ENCODE measurements at regions not wholly inside any gene's neighbourhood (a gene's known extent, or its start where the extent isn't known, plus 50 kb on each side); places are given as distances from the start of the nearest gene placed in this dataset.

DNA sequence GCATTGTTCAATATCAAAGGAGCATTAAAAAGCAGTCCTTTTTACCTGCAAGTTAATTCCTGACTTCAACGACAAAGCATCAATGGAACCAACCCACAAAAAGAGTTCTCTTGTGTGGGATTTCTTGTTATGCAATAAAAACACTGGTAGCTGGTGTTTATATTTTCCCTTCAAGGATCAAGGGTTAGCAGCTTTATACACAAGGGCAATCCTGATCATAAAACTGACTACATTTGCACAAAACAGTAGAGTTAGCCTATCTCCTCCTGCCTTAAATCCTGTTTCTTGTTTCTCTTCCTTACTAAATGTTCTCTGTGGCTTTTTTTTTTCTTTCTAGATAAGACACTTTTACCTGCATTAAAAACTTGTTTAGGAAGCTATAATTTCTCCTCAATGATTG, 306.4 kb downstream of the SLCO4C1 start:
- WGBS, 2 experiments (ENCODE audit: extremely low coverage in 1 of 2, insufficient coverage in 1 of 2, insufficient read length in 1 of 2, insufficient replicate concordance in 2 of 2, low coverage in 1 of 2, low lambda C conversion rate in 2 of 2, missing lambda C conversion rate in 1 of 2): 90% methylated on average over 1 of the region's 1 CpG; no CpG with 5 or more reads in 1 of the 2 experiments
- H3K23me2 ChIP-seq (ENCODE audit: low read depth, low read length): no peaks in the 10 kb centered on the region
- no peak overlapping the region for H3K18ac ChIP-seq (ENCODE audit: extremely low read depth, low read length)
- H3K23ac ChIP-seq (ENCODE audit: insufficient read length): no peak overlapping the region
- H2BK5ac ChIP-seq (ENCODE audit: low read depth, low read length): no peak overlapping the region
- no peak overlapping the region for H3K9ac ChIP-seq (replicated peaks in 1 of 4; ENCODE audit: extremely low read depth in 1 of 4, low read depth in 3 of 4, low read length in 3 of 4)
- FAIRE-seq (no peak), DNase-seq (ENCODE audit: low read depth in 1 of 2, low spot score in 2 of 2) (no peak)
- H2BK15ac ChIP-seq (ENCODE audit: low read length): no peak overlapping the region
- no peaks in the 10 kb centered on the region for H3K4me1 ChIP-seq (replicated peaks in 1 of 4; ENCODE audit: control insufficient read depth in 3 of 4, insufficient read depth in 4 of 4, low read length in 3 of 4)
- TF ChIP-seq, protein P1, sequence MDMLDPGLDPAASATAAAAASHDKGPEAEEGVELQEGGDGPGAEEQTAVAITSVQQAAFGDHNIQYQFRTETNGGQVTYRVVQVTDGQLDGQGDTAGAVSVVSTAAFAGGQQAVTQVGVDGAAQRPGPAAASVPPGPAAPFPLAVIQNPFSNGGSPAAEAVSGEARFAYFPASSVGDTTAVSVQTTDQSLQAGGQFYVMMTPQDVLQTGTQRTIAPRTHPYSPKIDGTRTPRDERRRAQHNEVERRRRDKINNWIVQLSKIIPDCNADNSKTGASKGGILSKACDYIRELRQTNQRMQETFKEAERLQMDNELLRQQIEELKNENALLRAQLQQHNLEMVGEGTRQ (IDR thresholded peaks at IDR 0.05; ENCODE audit: low read length): no peak
- TF ChIP-seq RAD21 (IDR thresholded peaks at IDR 0.05 in 1 of 2, conservative IDR thresholded peaks at IDR 0.05 in 1 of 2; ENCODE audit: low read depth in 2 of 2, low read length in 2 of 2): no peak
- TF ChIP-seq SIRT6 (IDR thresholded peaks at IDR 0.05; ENCODE audit: low read length): no peak
- TF ChIP-seq MAFK (IDR thresholded peaks at IDR 0.05; ENCODE audit: low read depth, low read length): no peak
- TF ChIP-seq HDAC6 (IDR thresholded peaks at IDR 0.05; ENCODE audit: low read depth, low read length): no peak
- no peak for TF ChIP-seq POLR2A (IDR thresholded peaks at IDR 0.05; ENCODE audit: control extremely low read depth in 1 of 2, low read depth in 2 of 2, low read length in 2 of 2)
- TF ChIP-seq KDM5A (IDR thresholded peaks at IDR 0.05; ENCODE audit: low read length): no peak
- TF ChIP-seq SRF (IDR thresholded peaks at IDR 0.05; ENCODE audit: low read depth, low read length): no peak
- TF ChIP-seq, protein P2, sequence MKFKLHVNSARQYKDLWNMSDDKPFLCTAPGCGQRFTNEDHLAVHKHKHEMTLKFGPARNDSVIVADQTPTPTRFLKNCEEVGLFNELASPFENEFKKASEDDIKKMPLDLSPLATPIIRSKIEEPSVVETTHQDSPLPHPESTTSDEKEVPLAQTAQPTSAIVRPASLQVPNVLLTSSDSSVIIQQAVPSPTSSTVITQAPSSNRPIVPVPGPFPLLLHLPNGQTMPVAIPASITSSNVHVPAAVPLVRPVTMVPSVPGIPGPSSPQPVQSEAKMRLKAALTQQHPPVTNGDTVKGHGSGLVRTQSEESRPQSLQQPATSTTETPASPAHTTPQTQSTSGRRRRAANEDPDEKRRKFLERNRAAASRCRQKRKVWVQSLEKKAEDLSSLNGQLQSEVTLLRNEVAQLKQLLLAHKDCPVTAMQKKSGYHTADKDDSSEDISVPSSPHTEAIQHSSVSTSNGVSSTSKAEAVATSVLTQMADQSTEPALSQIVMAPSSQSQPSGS (IDR thresholded peaks at IDR 0.05; ENCODE audit: low read length): no peak
- no peak for TF ChIP-seq RBBP5 (IDR thresholded peaks at IDR 0.05; ENCODE audit: borderline replicate concordance, low read depth, low read length)
- H3K79me1 ChIP-seq (ENCODE audit: low read depth, low read length): no peaks in the 10 kb centered on the region
- no peak overlapping the region for H4K8ac ChIP-seq (ENCODE audit: extremely low read depth, insufficient read depth, low read length)
- no peak overlapping the region for H3K14ac ChIP-seq (ENCODE audit: insufficient read length)
- H3K79me2 ChIP-seq (ENCODE audit: control insufficient read depth in 1 of 2, insufficient read depth in 2 of 2, low read length in 2 of 2): no peaks in the 10 kb centered on the region
- H3K9me3 ChIP-seq (ENCODE audit: insufficient read depth in 2 of 2, low read depth in 1 of 2, low read length in 1 of 2): no peaks in the 10 kb centered on the region
- H2BK12ac ChIP-seq (ENCODE audit: low read depth, low read length): no peak overlapping the region
- H3K4me2 ChIP-seq (ENCODE audit: insufficient read depth in 1 of 2, low read depth in 2 of 2, low read length in 2 of 2): no peak overlapping the region
- no peak overlapping the region for H3K56ac ChIP-seq (replicated peaks; ENCODE audit: insufficient read length, low read depth, low read length)
- no peak overlapping the region for H2AK5ac ChIP-seq (ENCODE audit: low read depth, low read length)
- no peak overlapping the region for H4K91ac ChIP-seq (replicated peaks; ENCODE audit: insufficient read length, low read length)
- POLR2A ChIA-PET (ENCODE audit: partially characterized antibody): no interaction called here
- H3K36me3 ChIP-seq (ENCODE audit: control insufficient read depth in 2 of 4, insufficient read depth in 4 of 4, low read length in 3 of 4): no peaks in the 10 kb centered on the region
- no peak overlapping the region for H2AFZ ChIP-seq (ENCODE audit: low read length)
- CTCF ChIA-PET (ENCODE audit: partially characterized antibody): interaction anchor here (0.7 to 2.9 kb wide), 5 partner anchors 9 to 25 kb away, joined by 3 to 8 read pairs (median 3); no protein-coding TSS in a partner anchor
- no peak overlapping the region for H2BK20ac ChIP-seq (ENCODE audit: low read length)
- H3K4ac ChIP-seq (replicated peaks; ENCODE audit: insufficient read length, low read depth, low read length): no peak overlapping the region
- no peaks in the 10 kb centered on the region for H4K20me1 ChIP-seq (replicated peaks in 1 of 2; ENCODE audit: control insufficient read depth in 1 of 2, insufficient read depth in 2 of 2, low read length in 2 of 2)
- no peak overlapping the region for H4K5ac ChIP-seq (ENCODE audit: insufficient read length, low read depth, low read length)
- H3K4me3 ChIP-seq (ENCODE audit: extremely low read depth in 1 of 4, insufficient read depth in 2 of 4, low read depth in 3 of 4, low read length in 4 of 4): no peak overlapping the region
- H2BK120ac ChIP-seq (replicated peaks; ENCODE audit: low read depth, low read length): no peak overlapping the region
- no peak overlapping the region for H3K27ac ChIP-seq (ENCODE audit: low read depth, low read length)
- no peaks in the 10 kb centered on the region for H3K27me3 ChIP-seq (replicated peaks in 1 of 4; ENCODE audit: control insufficient read depth in 3 of 4, extremely low read depth in 1 of 4, insufficient read depth in 3 of 4, low read length in 3 of 4)

All from H1 (cell line).